Trophoblast cell (in vitro differentiated cells and primary cell): ENCODE measurements at regions not wholly inside any gene's neighbourhood (a gene's known extent, or its start where the extent isn't known, plus 50 kb on each side); places are given as distances from the start of the nearest gene placed in this dataset.

Experiments used
- DNase-seq, 2 donors: peaks; one replicate each; pipeline ENCODE4 v3.0.0-alpha.2; 2016
- H2AFZ ChIP-seq: 2 replicates; pipeline ENCODE4 v1.6.1; 2013; ENCODE audit warnings: low read length, moderate library complexity, mild to moderate bottlenecking; ENCODE audit not compliant: insufficient read depth, poor library complexity
- H2AK5ac ChIP-seq: 2 replicates; pipeline ENCODE4 v1.6.1; 2013; ENCODE audit warnings: mild to moderate bottlenecking, low read length
- H2BK120ac ChIP-seq: 2 replicates; pipeline ENCODE4 v1.6.1; 2013; ENCODE audit warnings: low read length, mild to moderate bottlenecking, moderate library complexity; ENCODE audit not compliant: insufficient read depth, poor library complexity
- H2BK12ac ChIP-seq: 2 replicates; pipeline ENCODE4 v1.6.1; 2013; ENCODE audit warnings: mild to moderate bottlenecking, low read length, moderate library complexity
- H2BK5ac ChIP-seq: 2 replicates; pipeline ENCODE4 v1.6.1; 2013; ENCODE audit warnings: low read length, low read depth, moderate library complexity, mild to moderate bottlenecking; ENCODE audit not compliant: poor library complexity
- H3K14ac ChIP-seq: 2 replicates; pipeline ENCODE4 v1.6.1; 2013; ENCODE audit warnings: mild to moderate bottlenecking, low read length
- H3K18ac ChIP-seq: 2 replicates; pipeline ENCODE4 v1.6.1; 2013; ENCODE audit warnings: mild to moderate bottlenecking, low read length
- H3K23ac ChIP-seq: 2 replicates; pipeline ENCODE4 v1.6.1; 2013; ENCODE audit warnings: low read length
- H3K27ac ChIP-seq: 2 replicates; pipeline ENCODE4 v1.5.1; 2013; ENCODE audit warnings: low read depth, mild to moderate bottlenecking, inconsistent platforms, low read length, moderate library complexity
- H3K27me3 ChIP-seq: 2 replicates; pipeline ENCODE4 v1.6.1; 2013; ENCODE audit warnings: inconsistent platforms, mild to moderate bottlenecking, low read length, moderate library complexity; ENCODE audit not compliant: insufficient read depth
- H3K36me3 ChIP-seq, 2 experiments: 1 replicate in 1 of 2; 2 replicates in 1 of 2; pipeline ENCODE4 v1.6.1; 2013; ENCODE audit warnings: low read length in 2 of 2, mild to moderate bottlenecking in 2 of 2, moderate library complexity in 1 of 2; ENCODE audit not compliant: insufficient read depth in 2 of 2, control insufficient read depth in 1 of 2
- H3K4ac ChIP-seq: 2 replicates; pipeline ENCODE4 v1.6.1; 2013; ENCODE audit warnings: low read depth, mild to moderate bottlenecking, low read length, moderate library complexity
- H3K4me1 ChIP-seq, 2 experiments: 1 replicate in 1 of 2; 2 replicates in 1 of 2; pipeline ENCODE4 v1.6.1; 2013; ENCODE audit warnings: low read length in 2 of 2, mild to moderate bottlenecking in 2 of 2, moderate library complexity in 1 of 2; ENCODE audit not compliant: insufficient read depth in 2 of 2, control insufficient read depth in 1 of 2
- H3K4me2 ChIP-seq: 2 replicates; pipeline ENCODE4 v1.6.1; 2013; ENCODE audit warnings: inconsistent platforms, mild to moderate bottlenecking, low read length, moderate library complexity
- H3K4me3 ChIP-seq: 2 replicates; pipeline ENCODE4 v1.5.1; 2013; ENCODE audit warnings: mild to moderate bottlenecking, low read depth, low read length, inconsistent platforms
- H3K79me1 ChIP-seq: one replicate; pipeline ENCODE4 v1.6.1; 2013; ENCODE audit warnings: low read length
- H3K79me2 ChIP-seq: 2 replicates; pipeline ENCODE4 v1.6.1; 2013; ENCODE audit warnings: low read length, mild to moderate bottlenecking; ENCODE audit not compliant: control insufficient read depth, insufficient read depth, poor library complexity
- H3K9ac ChIP-seq: 2 replicates; pipeline ENCODE4 v1.6.1; 2013; ENCODE audit warnings: mild to moderate bottlenecking, low read length
- H3K9me3 ChIP-seq: 2 replicates; pipeline ENCODE4 v1.6.1; 2013; ENCODE audit warnings: low read depth, mild to moderate bottlenecking, control low read depth, inconsistent platforms, low read length; ENCODE audit not compliant: insufficient read depth
- H4K12ac ChIP-seq: 2 replicates; pipeline ENCODE4 v1.6.1; 2013; ENCODE audit warnings: low read depth, mild to moderate bottlenecking, low read length, moderate library complexity
- H4K8ac ChIP-seq: 2 replicates; pipeline ENCODE4 v1.6.1; 2013; ENCODE audit warnings: low read depth, mild to moderate bottlenecking, low read length, moderate library complexity
- H4K91ac ChIP-seq: one replicate; pipeline ENCODE4 v1.6.1; 2013; ENCODE audit warnings: low read depth, mild to moderate bottlenecking, low read length, moderate library complexity
- WGBS: extraction: QIAGEN DNeasy Blood & Tissue Kit; methylation state at CpG from one replicate; pipeline ENCODE4 v1.1.7; 2013; ENCODE audit warnings: missing lambda C conversion rate; ENCODE audit not compliant: insufficient read length, insufficient coverage; ENCODE audit errors: extremely low coverage; 5-methylcytosine and 5-hydroxymethylcytosine counted together

- no peak overlapping the region for H3K4me3 ChIP-seq
- no peak overlapping the region for H2BK120ac ChIP-seq
- H3K23ac ChIP-seq, result no peak overlapping the region
- H3K9me3 ChIP-seq, result peaks cover 12% of the 10 kb centered on the region
- no peak overlapping the region for H3K4ac ChIP-seq
- H3K79me2 ChIP-seq, result no peaks in the 10 kb centered on the region
- WGBS, result no CpG with 5 or more reads among the region's 16 CpGs
- H2BK12ac ChIP-seq, result no peak overlapping the region
- no peak overlapping the region for H3K27ac ChIP-seq
- H3K4me2 ChIP-seq, result no peak overlapping the region
- no peak overlapping the region for H4K12ac ChIP-seq
- H4K8ac ChIP-seq, result no peak overlapping the region
- H2AK5ac ChIP-seq, result no peak overlapping the region
- H3K79me1 ChIP-seq, result no peaks in the 10 kb centered on the region
- H4K91ac ChIP-seq, result no peak overlapping the region
- H3K9ac ChIP-seq, result no peak overlapping the region
- H3K14ac ChIP-seq, result no peak overlapping the region
- no peaks in the 10 kb centered on the region for H3K27me3 ChIP-seq
- no peak for DNase-seq
- no peaks in the 10 kb centered on the region for H3K36me3 ChIP-seq
- no peaks in the 10 kb centered on the region for H3K4me1 ChIP-seq
- no peak overlapping the region for H3K18ac ChIP-seq
- H2BK5ac ChIP-seq, result no peak overlapping the region
- H2AFZ ChIP-seq, result no peak overlapping the region
These were observed 989.3 kb downstream of the BRD1 start for GRCh38 chr22:48838376-48838775.

- H3K4me2 ChIP-seq, result no peak overlapping the region
- H3K4me1 ChIP-seq, result no peaks in the 10 kb centered on the region
- no peak overlapping the region for H4K91ac ChIP-seq
- no peak overlapping the region for H2AFZ ChIP-seq
- H4K12ac ChIP-seq, result no peak overlapping the region
- no peak overlapping the region for H2AK5ac ChIP-seq
- peaks cover 14% of the 10 kb centered on the region for H3K9me3 ChIP-seq
- no peak overlapping the region for H2BK5ac ChIP-seq
- H3K79me1 ChIP-seq, result no peaks in the 10 kb centered on the region
- H3K4ac ChIP-seq, result no peak overlapping the region
- H3K23ac ChIP-seq, result no peak overlapping the region
- H3K79me2 ChIP-seq, result no peaks in the 10 kb centered on the region
- H3K4me3 ChIP-seq, result peak overlapping the region; percentile 48
- no peak overlapping the region for H2BK12ac ChIP-seq
- H4K8ac ChIP-seq, result no peak overlapping the region
- no peak overlapping the region for H3K18ac ChIP-seq
- H3K36me3 ChIP-seq, result no peaks in the 10 kb centered on the region
- no peak overlapping the region for H3K27ac ChIP-seq
- WGBS, result no CpG with 5 or more reads among the region's 16 CpGs
- H3K27me3 ChIP-seq, result no peaks in the 10 kb centered on the region
- H3K14ac ChIP-seq, result no peak overlapping the region
- no peak overlapping the region for H2BK120ac ChIP-seq
- no peak for DNase-seq
- no peak overlapping the region for H3K9ac ChIP-seq
These were observed 990.2 kb downstream of the BRD1 start for GRCh38 chr22:48837341-48837935.

DNA sequence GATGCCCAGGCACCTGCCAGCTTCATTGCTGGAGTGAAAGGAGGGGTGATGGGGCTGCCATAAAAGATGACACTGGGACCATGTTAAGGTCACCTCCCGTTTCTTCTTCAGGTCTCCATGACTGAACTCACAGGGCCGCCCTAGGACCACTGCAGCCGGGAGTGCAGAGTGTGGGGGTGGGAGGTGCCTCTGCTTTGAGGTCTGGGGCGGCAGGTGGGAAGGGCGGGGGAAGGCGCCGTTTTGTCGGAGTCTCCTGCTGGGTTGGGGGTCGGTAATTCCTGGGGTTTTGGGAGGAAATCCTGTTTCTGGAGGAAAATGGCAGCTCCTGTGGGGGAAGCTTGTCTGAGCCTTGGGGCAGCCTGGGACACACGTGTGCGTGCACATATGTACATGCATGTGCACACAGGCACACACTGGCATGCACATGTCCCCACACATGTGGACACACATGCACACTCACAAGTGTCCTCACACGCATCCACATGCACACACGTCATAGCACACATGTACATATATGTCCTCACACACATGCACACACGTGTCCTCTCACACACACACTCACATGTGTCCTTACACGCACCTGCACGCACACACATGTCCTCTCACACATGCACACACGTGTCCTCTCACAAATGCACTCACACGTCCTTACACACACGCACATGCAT, 990.9 kb downstream of the BRD1 start:
- H2BK120ac ChIP-seq, result no peak overlapping the region
- H3K4me3 ChIP-seq, result peak overlapping the region; percentile 44
- H3K27me3 ChIP-seq, result no peaks in the 10 kb centered on the region
- no peak overlapping the region for H3K23ac ChIP-seq
- peaks cover 14% of the 10 kb centered on the region for H3K9me3 ChIP-seq
- no peak overlapping the region for H2AFZ ChIP-seq
- H3K36me3 ChIP-seq, result no peaks in the 10 kb centered on the region
- no peak for DNase-seq
- no peak overlapping the region for H2BK12ac ChIP-seq
- H4K12ac ChIP-seq, result no peak overlapping the region
- no peak overlapping the region for H4K8ac ChIP-seq
- H3K79me1 ChIP-seq, result no peaks in the 10 kb centered on the region
- H3K27ac ChIP-seq, result no peak overlapping the region
- H3K14ac ChIP-seq, result no peak overlapping the region
- H3K9ac ChIP-seq, result no peak overlapping the region
- H2BK5ac ChIP-seq, result no peak overlapping the region
- H3K4me1 ChIP-seq, result no peaks in the 10 kb centered on the region
- H3K79me2 ChIP-seq, result no peaks in the 10 kb centered on the region
- WGBS, result no CpG with 5 or more reads among the region's 19 CpGs
- H3K4ac ChIP-seq, result no peak overlapping the region
- H4K91ac ChIP-seq, result no peak overlapping the region
- no peak overlapping the region for H3K18ac ChIP-seq
- no peak overlapping the region for H3K4me2 ChIP-seq
- no peak overlapping the region for H2AK5ac ChIP-seq

GRCh38 chr22:48835857-48836672, 991.6 kb downstream of the BRD1 start:
- Histone ChIP-seq H2BK120ac (no peak overlapping the region), H3K4me1 (no peaks in the 10 kb centered on the region), H3K4ac (no peak overlapping the region), H2AFZ (no peak overlapping the region), H4K8ac (no peak overlapping the region), H3K36me3 (no peaks in the 10 kb centered on the region), H3K9me3 (peaks cover 14% of the 10 kb centered on the region), H2AK5ac (no peak overlapping the region), H3K27me3 (no peaks in the 10 kb centered on the region), H3K79me2 (no peaks in the 10 kb centered on the region), H4K91ac (no peak overlapping the region), H3K4me2 (no peak overlapping the region), H2BK5ac (no peak overlapping the region), H3K18ac (no peak overlapping the region), H4K12ac (no peak overlapping the region), H3K14ac (no peak overlapping the region), H3K9ac (no peak overlapping the region), H3K4me3 (no peak overlapping the region), H3K27ac (no peak overlapping the region), H3K23ac (no peak overlapping the region), H2BK12ac (no peak overlapping the region), H3K79me1 (no peaks in the 10 kb centered on the region)
- no CpG with 5 or more reads among the region's 33 CpGs for WGBS
- no peak for DNase-seq
